ENCODE measurements at regions not wholly inside any gene's neighbourhood (a gene's known extent, or its start where the extent isn't known, plus 50 kb on each side); places are given as distances from the start of the nearest gene placed in this dataset.

- TF ChIP-seq CTCF (IDR thresholded peaks at IDR 0.05) (no peak), POLR2A (IDR thresholded peaks at IDR 0.05) (no peak)
Measured at GRCh38 chr3:27607370-27607769, 114.8 kb downstream of the EOMES start.

All from heart left ventricle (tissue), 13 donors.